ENCODE measurements at regions not wholly inside any gene's neighbourhood (a gene's known extent, or its start where the extent isn't known, plus 50 kb on each side); places are given as distances from the start of the nearest gene placed in this dataset.

DNA sequence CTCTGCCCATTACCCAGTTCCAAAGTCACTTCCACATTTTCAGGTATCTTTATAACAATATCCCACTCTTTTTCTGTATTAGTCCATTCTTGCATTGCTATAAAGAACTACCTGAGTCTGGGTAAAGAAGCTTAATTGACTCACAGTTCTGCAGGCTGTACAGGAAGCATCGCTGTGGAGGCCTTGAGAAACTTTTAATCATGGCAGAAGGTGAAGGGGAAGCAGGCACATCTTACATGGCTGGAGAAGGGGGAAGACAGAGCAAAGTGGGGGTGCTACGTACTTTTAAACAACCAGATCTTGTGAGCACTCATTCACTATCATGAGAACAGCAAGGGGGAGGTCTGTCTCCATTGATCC lies 85.4 kb upstream of the MAP4K3 start:
- ChIA-PET CTCF (interaction anchor here (0.5 kb wide), 1 partner anchor 174 kb away, joined by 3 read pairs; no protein-coding TSS in a partner anchor), POLR2A (no interaction called here), SMC1A (ENCODE audit: uncharacterized antibody, unreplicated experiment) (no interaction called here), RAD21 (ENCODE audit: unreplicated experiment) (no interaction called here)
- Histone ChIP-seq H3K27ac (ENCODE audit: control insufficient read depth, insufficient read depth) (no peak overlapping the region), H3K79me2 (ENCODE audit: control insufficient read depth, insufficient read depth, low read length) (no peaks in the 10 kb centered on the region), H3K4me3 (no peak overlapping the region), H3K9ac (ENCODE audit: control insufficient read depth, insufficient read depth, low read length) (no peak overlapping the region), H3K4me2 (ENCODE audit: control insufficient read depth, insufficient read depth) (no peak overlapping the region), H3K36me3 (ENCODE audit: control insufficient read depth in 2 of 2, insufficient read depth in 2 of 2, low read length in 1 of 2) (no peaks in the 10 kb centered on the region), H2AFZ (ENCODE audit: control insufficient read depth, low read depth, low read length) (no peak overlapping the region), H3K4me1 (ENCODE audit: control insufficient read depth, insufficient read depth, low read length) (peaks cover 15% of the 10 kb centered on the region), H4K20me1 (ENCODE audit: control insufficient read depth, insufficient read depth) (no peaks in the 10 kb centered on the region), H3K9me3 (replicated peaks; ENCODE audit: control insufficient read depth, insufficient read depth, low read length) (no peaks in the 10 kb centered on the region; the same call in 2 of the 3 replicates), H3K27me3 (replicated peaks in 1 of 2; ENCODE audit: control insufficient read depth in 2 of 2, insufficient read depth in 2 of 2, low read length in 1 of 2) (no peaks in the 10 kb centered on the region)
- intact Hi-C loops (cut with micrococcal nuclease; ENCODE audit: unreplicated experiment) (no loop called here), in situ Hi-C loops (cut with MboI) (no loop called here)
- 34% methylated on average over 2 of the region's 2 CpGs for WGBS (ENCODE audit: insufficient coverage, insufficient replicate concordance, low lambda C conversion rate, missing lambda C conversion rate)
- no TSS peak for BruUV-seq (replicated peaks)
- no peak for FAIRE-seq
- ATAC-seq, result no peak
- TF ChIP-seq TCF12 (IDR thresholded peaks at IDR 0.05; ENCODE audit: low read depth, low read length) (no peak), NRF1 (conservative IDR thresholded peaks at IDR 0.05; ENCODE audit: low read depth, low read length) (no peak)
- DNase-seq (ENCODE audit: low read depth, low spot score), result no peak

GRCh38 chr2:39523308-39524044 lies 86.4 kb upstream of the MAP4K3 start:
- no peak overlapping the region for H3K9ac ChIP-seq (ENCODE audit: control insufficient read depth, insufficient read depth, low read length)
- SMC1A ChIA-PET (ENCODE audit: uncharacterized antibody, unreplicated experiment), result interaction anchor here (0.6 to 1.6 kb wide), 3 partner anchors 9 to 541 kb away, joined by 3 to 6 read pairs (median 3); no protein-coding TSS in a partner anchor
- CTCF ChIA-PET, result interaction anchor here (0.6 kb wide), 1 partner anchor 228 kb away, joined by 3 read pairs; no protein-coding TSS in a partner anchor
- POLR2A ChIA-PET, result no interaction called here
- H3K79me2 ChIP-seq (ENCODE audit: control insufficient read depth, insufficient read depth, low read length), result no peaks in the 10 kb centered on the region
- intact Hi-C loops (cut with micrococcal nuclease; ENCODE audit: unreplicated experiment) (no loop called here), in situ Hi-C loops (cut with MboI) (no loop called here)
- H3K27me3 ChIP-seq (replicated peaks in 1 of 2; ENCODE audit: control insufficient read depth in 2 of 2, insufficient read depth in 2 of 2, low read length in 1 of 2), result no peaks in the 10 kb centered on the region
- no peaks in the 10 kb centered on the region for H3K36me3 ChIP-seq (ENCODE audit: control insufficient read depth in 2 of 2, insufficient read depth in 2 of 2, low read length in 1 of 2)
- no peak overlapping the region for H3K4me2 ChIP-seq (ENCODE audit: control insufficient read depth, insufficient read depth)
- FAIRE-seq, result no peak
- no peak overlapping the region for H3K27ac ChIP-seq (ENCODE audit: control insufficient read depth, insufficient read depth)
- BruUV-seq (replicated peaks), result no TSS peak
- RAD21 ChIA-PET (ENCODE audit: unreplicated experiment), result no interaction called here
- no peak for ATAC-seq
- 26% methylated on average over 2 of the region's 2 CpGs for WGBS (ENCODE audit: insufficient coverage, insufficient replicate concordance, low lambda C conversion rate, missing lambda C conversion rate)
- peaks cover 15% of the 10 kb centered on the region for H3K4me1 ChIP-seq (ENCODE audit: control insufficient read depth, insufficient read depth, low read length)
- no peak overlapping the region for H2AFZ ChIP-seq (ENCODE audit: control insufficient read depth, low read depth, low read length)
- H3K9me3 ChIP-seq (replicated peaks; ENCODE audit: control insufficient read depth, insufficient read depth, low read length), result no peaks in the 10 kb centered on the region; the same call in 2 of the 3 replicates
- DNase-seq (ENCODE audit: low read depth, low spot score), result no peak
- no peaks in the 10 kb centered on the region for H4K20me1 ChIP-seq (ENCODE audit: control insufficient read depth, insufficient read depth)
- no peak overlapping the region for H3K4me3 ChIP-seq
- TF ChIP-seq FOXK2 (IDR thresholded peaks at IDR 0.05) (no peak), ZBTB33 (IDR thresholded peaks at IDR 0.05) (no peak), SPI1 (IDR thresholded peaks at IDR 0.05; ENCODE audit: borderline replicate concordance, insufficient read depth, low read depth, low read length) (no peak), BCL3 (IDR thresholded peaks at IDR 0.05; ENCODE audit: borderline replicate concordance, insufficient read depth, low read depth, low read length, poor library complexity, severe bottlenecking) (no peak), ATF7 (IDR thresholded peaks at IDR 0.05; ENCODE audit: low read depth) (no peak)
- TF ChIP-seq, protein P1, sequence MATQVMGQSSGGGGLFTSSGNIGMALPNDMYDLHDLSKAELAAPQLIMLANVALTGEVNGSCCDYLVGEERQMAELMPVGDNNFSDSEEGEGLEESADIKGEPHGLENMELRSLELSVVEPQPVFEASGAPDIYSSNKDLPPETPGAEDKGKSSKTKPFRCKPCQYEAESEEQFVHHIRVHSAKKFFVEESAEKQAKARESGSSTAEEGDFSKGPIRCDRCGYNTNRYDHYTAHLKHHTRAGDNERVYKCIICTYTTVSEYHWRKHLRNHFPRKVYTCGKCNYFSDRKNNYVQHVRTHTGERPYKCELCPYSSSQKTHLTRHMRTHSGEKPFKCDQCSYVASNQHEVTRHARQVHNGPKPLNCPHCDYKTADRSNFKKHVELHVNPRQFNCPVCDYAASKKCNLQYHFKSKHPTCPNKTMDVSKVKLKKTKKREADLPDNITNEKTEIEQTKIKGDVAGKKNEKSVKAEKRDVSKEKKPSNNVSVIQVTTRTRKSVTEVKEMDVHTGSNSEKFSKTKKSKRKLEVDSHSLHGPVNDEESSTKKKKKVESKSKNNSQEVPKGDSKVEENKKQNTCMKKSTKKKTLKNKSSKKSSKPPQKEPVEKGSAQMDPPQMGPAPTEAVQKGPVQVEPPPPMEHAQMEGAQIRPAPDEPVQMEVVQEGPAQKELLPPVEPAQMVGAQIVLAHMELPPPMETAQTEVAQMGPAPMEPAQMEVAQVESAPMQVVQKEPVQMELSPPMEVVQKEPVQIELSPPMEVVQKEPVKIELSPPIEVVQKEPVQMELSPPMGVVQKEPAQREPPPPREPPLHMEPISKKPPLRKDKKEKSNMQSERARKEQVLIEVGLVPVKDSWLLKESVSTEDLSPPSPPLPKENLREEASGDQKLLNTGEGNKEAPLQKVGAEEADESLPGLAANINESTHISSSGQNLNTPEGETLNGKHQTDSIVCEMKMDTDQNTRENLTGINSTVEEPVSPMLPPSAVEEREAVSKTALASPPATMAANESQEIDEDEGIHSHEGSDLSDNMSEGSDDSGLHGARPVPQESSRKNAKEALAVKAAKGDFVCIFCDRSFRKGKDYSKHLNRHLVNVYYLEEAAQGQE (IDR thresholded peaks at IDR 0.05; ENCODE audit: low read depth, low read length), result no peak
